ENCODE measurements at regions not wholly inside any gene's neighbourhood (a gene's known extent, or its start where the extent isn't known, plus 50 kb on each side); places are given as distances from the start of the nearest gene placed in this dataset.

GRCh38 chr10:75347186-75347585, 54.4 kb downstream of the ZNF503 start:
- Histone ChIP-seq H3K36me3 (ENCODE audit: control insufficient read depth, low read depth, low read length) (no peaks in the 10 kb centered on the region), H3K27ac (ENCODE audit: low read length) (no peak overlapping the region), H3K27me3 (ENCODE audit: control insufficient read depth, insufficient read depth, low read length) (no peaks in the 10 kb centered on the region), H3K4me3 (ENCODE audit: low read length) (no peak overlapping the region), H3K9me3 (ENCODE audit: control insufficient read depth, low read depth, low read length) (no peaks in the 10 kb centered on the region), H3K4me1 (ENCODE audit: control insufficient read depth, low read depth, low read length) (no peaks in the 10 kb centered on the region), H3K9ac (ENCODE audit: low read length) (no peak overlapping the region)

- no peak overlapping the region for H3K9ac ChIP-seq (ENCODE audit: low read length)
- H3K36me3 ChIP-seq (ENCODE audit: control insufficient read depth, low read depth, low read length): no peaks in the 10 kb centered on the region
- H3K4me3 ChIP-seq (ENCODE audit: low read length): no peak overlapping the region
- H3K27me3 ChIP-seq (ENCODE audit: control insufficient read depth, insufficient read depth, low read length): no peaks in the 10 kb centered on the region
- H3K27ac ChIP-seq (ENCODE audit: low read length): no peak overlapping the region
- no peaks in the 10 kb centered on the region for H3K9me3 ChIP-seq (ENCODE audit: control insufficient read depth, low read depth, low read length)
- H3K4me1 ChIP-seq (ENCODE audit: control insufficient read depth, low read depth, low read length): no peaks in the 10 kb centered on the region
Measured at GRCh38 chr10:75345738-75346137, 55.8 kb downstream of the ZNF503 start.

- no peaks in the 10 kb centered on the region for H3K27me3 ChIP-seq (ENCODE audit: control insufficient read depth, insufficient read depth, low read length)
- H3K9ac ChIP-seq (ENCODE audit: low read length): no peak overlapping the region
- H3K4me3 ChIP-seq (ENCODE audit: low read length): no peak overlapping the region
- H3K9me3 ChIP-seq (ENCODE audit: control insufficient read depth, low read depth, low read length): no peaks in the 10 kb centered on the region
- H3K36me3 ChIP-seq (ENCODE audit: control insufficient read depth, low read depth, low read length): no peaks in the 10 kb centered on the region
- no peak overlapping the region for H3K27ac ChIP-seq (ENCODE audit: low read length)
- no peaks in the 10 kb centered on the region for H3K4me1 ChIP-seq (ENCODE audit: control insufficient read depth, low read depth, low read length)
Measured at GRCh38 chr10:75344170-75344569, 57.4 kb downstream of the ZNF503 start.

GRCh38 chr10:75342397-75342796, 59.2 kb downstream of the ZNF503 start:
- Histone ChIP-seq H3K9ac (ENCODE audit: low read length) (no peak overlapping the region), H3K27me3 (ENCODE audit: control insufficient read depth, insufficient read depth, low read length) (no peaks in the 10 kb centered on the region), H3K4me1 (ENCODE audit: control insufficient read depth, low read depth, low read length) (no peaks in the 10 kb centered on the region), H3K4me3 (ENCODE audit: low read length) (no peak overlapping the region), H3K9me3 (ENCODE audit: control insufficient read depth, low read depth, low read length) (no peaks in the 10 kb centered on the region), H3K36me3 (ENCODE audit: control insufficient read depth, low read depth, low read length) (no peaks in the 10 kb centered on the region), H3K27ac (ENCODE audit: low read length) (no peak overlapping the region)

GRCh38 chr10:75335983-75336382, 65.6 kb downstream of the ZNF503 start:
- Histone ChIP-seq H3K27me3 (ENCODE audit: control insufficient read depth, insufficient read depth, low read length) (no peaks in the 10 kb centered on the region), H3K4me3 (ENCODE audit: low read length) (no peak overlapping the region), H3K9me3 (ENCODE audit: control insufficient read depth, low read depth, low read length) (no peaks in the 10 kb centered on the region), H3K9ac (ENCODE audit: low read length) (no peak overlapping the region), H3K36me3 (ENCODE audit: control insufficient read depth, low read depth, low read length) (no peaks in the 10 kb centered on the region), H3K27ac (ENCODE audit: low read length) (no peak overlapping the region), H3K4me1 (ENCODE audit: control insufficient read depth, low read depth, low read length) (no peaks in the 10 kb centered on the region)

- Histone ChIP-seq H3K27ac (ENCODE audit: low read length) (no peak overlapping the region), H3K9ac (ENCODE audit: low read length) (no peak overlapping the region), H3K36me3 (ENCODE audit: control insufficient read depth, low read depth, low read length) (no peaks in the 10 kb centered on the region), H3K4me1 (ENCODE audit: control insufficient read depth, low read depth, low read length) (no peaks in the 10 kb centered on the region), H3K9me3 (ENCODE audit: control insufficient read depth, low read depth, low read length) (no peaks in the 10 kb centered on the region), H3K27me3 (ENCODE audit: control insufficient read depth, insufficient read depth, low read length) (no peaks in the 10 kb centered on the region), H3K4me3 (ENCODE audit: low read length) (no peak overlapping the region)
Measured at GRCh38 chr10:75335191-75335590, 66.4 kb downstream of the ZNF503 start.

- Histone ChIP-seq H3K9ac (ENCODE audit: low read length) (no peak overlapping the region), H3K9me3 (ENCODE audit: control insufficient read depth, low read depth, low read length) (no peaks in the 10 kb centered on the region), H3K36me3 (ENCODE audit: control insufficient read depth, low read depth, low read length) (no peaks in the 10 kb centered on the region), H3K27me3 (ENCODE audit: control insufficient read depth, insufficient read depth, low read length) (no peaks in the 10 kb centered on the region), H3K4me1 (ENCODE audit: control insufficient read depth, low read depth, low read length) (no peaks in the 10 kb centered on the region), H3K27ac (ENCODE audit: low read length) (no peak overlapping the region), H3K4me3 (ENCODE audit: low read length) (no peak overlapping the region)
Measured at GRCh38 chr10:75334720-75335119, 66.8 kb downstream of the ZNF503 start.

- no peaks in the 10 kb centered on the region for H3K27me3 ChIP-seq (ENCODE audit: control insufficient read depth, insufficient read depth, low read length)
- no peaks in the 10 kb centered on the region for H3K9me3 ChIP-seq (ENCODE audit: control insufficient read depth, low read depth, low read length)
- H3K27ac ChIP-seq (ENCODE audit: low read length): no peak overlapping the region
- no peak overlapping the region for H3K9ac ChIP-seq (ENCODE audit: low read length)
- H3K4me3 ChIP-seq (ENCODE audit: low read length): no peak overlapping the region
- H3K4me1 ChIP-seq (ENCODE audit: control insufficient read depth, low read depth, low read length): no peaks in the 10 kb centered on the region
- H3K36me3 ChIP-seq (ENCODE audit: control insufficient read depth, low read depth, low read length): no peaks in the 10 kb centered on the region
Measured at GRCh38 chr10:75332081-75332480, 69.5 kb downstream of the ZNF503 start.

GRCh38 chr10:75331081-75331480, 70.5 kb downstream of the ZNF503 start:
- Histone ChIP-seq H3K9me3 (ENCODE audit: control insufficient read depth, low read depth, low read length) (no peaks in the 10 kb centered on the region), H3K36me3 (ENCODE audit: control insufficient read depth, low read depth, low read length) (no peaks in the 10 kb centered on the region), H3K9ac (ENCODE audit: low read length) (no peak overlapping the region), H3K4me1 (ENCODE audit: control insufficient read depth, low read depth, low read length) (no peaks in the 10 kb centered on the region), H3K27ac (ENCODE audit: low read length) (no peak overlapping the region), H3K27me3 (ENCODE audit: control insufficient read depth, insufficient read depth, low read length) (no peaks in the 10 kb centered on the region), H3K4me3 (ENCODE audit: low read length) (no peak overlapping the region)

GRCh38 chr10:75329190-75329745, 72.3 kb downstream of the ZNF503 start:
- Histone ChIP-seq H3K27me3 (ENCODE audit: control insufficient read depth, insufficient read depth, low read length) (no peaks in the 10 kb centered on the region), H3K4me3 (ENCODE audit: low read length) (no peak overlapping the region), H3K9ac (ENCODE audit: low read length) (no peak overlapping the region), H3K9me3 (ENCODE audit: control insufficient read depth, low read depth, low read length) (no peaks in the 10 kb centered on the region), H3K27ac (ENCODE audit: low read length) (no peak overlapping the region), H3K4me1 (ENCODE audit: control insufficient read depth, low read depth, low read length) (no peaks in the 10 kb centered on the region), H3K36me3 (ENCODE audit: control insufficient read depth, low read depth, low read length) (no peaks in the 10 kb centered on the region)

GRCh38 chr10:75326306-75326705, 75.3 kb downstream of the ZNF503 start:
- Histone ChIP-seq H3K27ac (ENCODE audit: low read length) (no peak overlapping the region), H3K27me3 (ENCODE audit: control insufficient read depth, insufficient read depth, low read length) (no peaks in the 10 kb centered on the region), H3K9ac (ENCODE audit: low read length) (no peak overlapping the region), H3K36me3 (ENCODE audit: control insufficient read depth, low read depth, low read length) (no peaks in the 10 kb centered on the region), H3K4me1 (ENCODE audit: control insufficient read depth, low read depth, low read length) (no peaks in the 10 kb centered on the region), H3K4me3 (ENCODE audit: low read length) (no peak overlapping the region), H3K9me3 (ENCODE audit: control insufficient read depth, low read depth, low read length) (no peaks in the 10 kb centered on the region)

GRCh38 chr10:75319274-75319673, 82.3 kb downstream of the ZNF503 start:
- no peaks in the 10 kb centered on the region for H3K27me3 ChIP-seq (ENCODE audit: control insufficient read depth, insufficient read depth, low read length)
- H3K36me3 ChIP-seq (ENCODE audit: control insufficient read depth, low read depth, low read length): no peaks in the 10 kb centered on the region
- no peak overlapping the region for H3K27ac ChIP-seq (ENCODE audit: low read length)
- H3K4me3 ChIP-seq (ENCODE audit: low read length): no peak overlapping the region
- H3K9ac ChIP-seq (ENCODE audit: low read length): no peak overlapping the region
- no peaks in the 10 kb centered on the region for H3K4me1 ChIP-seq (ENCODE audit: control insufficient read depth, low read depth, low read length)
- peaks cover 6% of the 10 kb centered on the region for H3K9me3 ChIP-seq (ENCODE audit: control insufficient read depth, low read depth, low read length)

All from iPS-18a (cell line).